HG03280 (cell line): ENCODE measurements at regions not wholly inside any gene's neighbourhood (a gene's known extent, or its start where the extent isn't known, plus 50 kb on each side); places are given as distances from the start of the nearest gene placed in this dataset.

ENCODE experiments used
- ATAC-seq: cut with Tn5 transposase; IDR thresholded peaks from one replicate; pipeline ENCODE4 v1.9.1; 2021; ENCODE audit warnings: mild to moderate bottlenecking, moderate library complexity; ENCODE audit not compliant: unreplicated experiment

DNA sequence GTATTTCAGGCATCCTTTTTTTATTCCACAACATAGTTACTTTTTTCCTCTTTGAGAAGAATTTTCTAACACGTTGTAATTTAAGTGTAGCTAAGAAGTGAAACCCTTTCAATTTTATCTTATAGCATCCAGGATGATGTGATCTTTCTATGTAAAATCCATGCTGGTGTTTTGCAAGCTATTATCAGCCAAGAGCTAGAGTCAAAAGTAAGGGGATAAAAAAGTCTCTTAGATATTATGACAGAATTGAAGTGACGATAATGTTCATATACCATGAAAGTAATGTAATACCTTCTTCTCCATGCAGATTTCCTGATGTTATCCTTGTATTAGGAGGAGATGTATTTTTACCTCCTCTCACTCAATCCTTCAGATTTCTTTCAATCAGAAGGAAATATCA lies 64.2 kb upstream of the MBL2 start:
- no peak for ATAC-seq
